ENCODE measurements at regions not wholly inside any gene's neighbourhood (a gene's known extent, or its start where the extent isn't known, plus 50 kb on each side); places are given as distances from the start of the nearest gene placed in this dataset.

DNA sequence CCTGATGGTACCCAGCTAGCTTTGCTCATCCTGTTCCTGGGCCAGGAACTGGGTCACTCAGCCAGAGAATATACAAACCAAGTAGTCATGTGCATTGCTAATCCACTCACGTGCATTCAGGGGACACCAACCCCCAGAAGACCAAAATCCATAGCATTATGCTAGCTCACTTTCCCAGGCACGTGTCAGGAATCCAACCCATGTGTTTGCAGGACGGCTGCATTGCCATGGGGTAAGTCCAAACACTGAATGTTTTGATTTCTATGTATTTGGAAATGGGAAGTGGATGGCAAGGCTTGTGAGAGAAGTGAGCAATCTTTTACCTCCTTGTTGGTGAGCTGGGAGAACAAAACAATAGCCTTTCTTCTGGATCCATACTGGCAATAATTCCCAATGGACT, 87.1 kb upstream of the FOXN3 start:
- H3K27ac ChIP-seq = no peak overlapping the region
- no peak overlapping the region for H3K4me3 ChIP-seq

DNA sequence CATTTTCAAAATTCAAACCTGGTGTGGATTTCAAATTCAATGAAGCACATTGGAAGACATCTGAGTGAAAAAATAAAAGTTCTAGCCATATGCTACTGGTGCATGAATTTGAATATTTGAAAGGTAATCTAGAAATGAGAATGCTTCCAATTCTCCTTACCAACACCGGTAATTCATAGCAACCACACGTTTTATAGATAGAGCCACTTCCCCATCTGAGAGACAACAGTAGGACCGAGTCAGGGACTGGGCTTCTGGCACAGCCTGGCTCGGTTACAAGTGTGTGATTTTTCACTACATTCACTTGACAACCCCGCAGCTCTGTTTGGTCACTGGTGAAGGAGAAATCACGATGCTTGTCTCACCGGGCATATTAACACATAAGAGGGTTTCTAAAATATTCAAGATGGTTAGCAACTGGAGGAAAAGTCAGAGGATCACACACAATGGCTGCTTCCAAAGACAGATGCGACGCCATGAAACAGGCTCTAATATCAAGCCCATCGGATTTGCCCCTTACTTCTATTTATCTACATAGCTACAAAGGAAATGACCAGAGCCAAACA, 86.5 kb upstream of the FOXN3 start:
- Histone ChIP-seq H3K4me1 (peaks cover 6% of the 10 kb centered on the region), H3K36me3 (ENCODE audit: low read depth, missing control alignments) (no peaks in the 10 kb centered on the region), H3K27ac (no peak overlapping the region), H3K27me3 (no peaks in the 10 kb centered on the region), H3K4me3 (no peak overlapping the region), H3K9me3 (no peaks in the 10 kb centered on the region)
- TF ChIP-seq POLR2A (IDR thresholded peaks at IDR 0.05) (no peak), CTCF (IDR thresholded peaks at IDR 0.05) (no peak)
- intact Hi-C loops (cut with DNase I; ENCODE audit: low total_unique reads) = no loop called here
- no peak for DNase-seq
- 90% methylated on average over 10 of the region's 10 CpGs for whole genome bisulfite sequencing, 2 donors

More for the DNA sequence above, 87.1 kb upstream of the FOXN3 start:
- no peak for TF ChIP-seq POLR2A (IDR thresholded peaks at IDR 0.05)
- TF ChIP-seq CTCF (IDR thresholded peaks at IDR 0.05) = no peak
- no peaks in the 10 kb centered on the region for H3K27me3 ChIP-seq
- no peak for DNase-seq
- 80 to 84% methylated on average over 3 of the region's 3 CpGs for WGBS, 2 donors
- intact Hi-C loops (cut with DNase I; ENCODE audit: low total_unique reads) = no loop called here
- H3K4me1 ChIP-seq = peaks cover 6% of the 10 kb centered on the region
- H3K9me3 ChIP-seq = no peaks in the 10 kb centered on the region
- no peaks in the 10 kb centered on the region for H3K36me3 ChIP-seq (ENCODE audit: low read depth, missing control alignments)

DNA sequence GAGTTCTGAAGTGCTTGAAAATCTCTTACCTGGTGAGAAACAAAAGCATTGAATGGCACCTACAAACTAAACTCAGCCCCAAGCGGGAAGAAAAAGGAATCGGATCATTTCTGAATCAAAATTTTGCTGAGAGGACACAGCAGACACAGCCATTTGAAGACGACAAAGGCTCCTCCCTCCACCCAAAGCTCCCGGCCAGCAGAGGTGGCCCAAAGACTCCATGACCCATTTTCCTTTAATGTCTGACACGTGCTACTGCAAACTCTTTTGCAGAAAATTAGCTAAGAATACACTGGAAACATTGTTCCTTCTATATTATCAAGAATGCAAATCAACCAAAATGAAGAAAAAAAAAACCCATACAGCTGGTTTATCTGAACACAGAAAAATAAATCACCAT, 85.9 kb upstream of the FOXN3 start:
- no peak for TF ChIP-seq POLR2A (IDR thresholded peaks at IDR 0.05)
- no peak for TF ChIP-seq CTCF (IDR thresholded peaks at IDR 0.05)
- Histone ChIP-seq H3K9me3 (no peaks in the 10 kb centered on the region), H3K36me3 (ENCODE audit: low read depth, missing control alignments) (no peaks in the 10 kb centered on the region), H3K4me1 (peaks cover 6% of the 10 kb centered on the region), H3K27me3 (no peaks in the 10 kb centered on the region), H3K27ac (no peak overlapping the region), H3K4me3 (no peak overlapping the region)
- DNase-seq = no peak
- intact Hi-C loops (cut with DNase I; ENCODE audit: low total_unique reads) = no loop called here
- WGBS, 2 donors = 61 to 67% methylated on average over 5 of the region's 5 CpGs

DNA sequence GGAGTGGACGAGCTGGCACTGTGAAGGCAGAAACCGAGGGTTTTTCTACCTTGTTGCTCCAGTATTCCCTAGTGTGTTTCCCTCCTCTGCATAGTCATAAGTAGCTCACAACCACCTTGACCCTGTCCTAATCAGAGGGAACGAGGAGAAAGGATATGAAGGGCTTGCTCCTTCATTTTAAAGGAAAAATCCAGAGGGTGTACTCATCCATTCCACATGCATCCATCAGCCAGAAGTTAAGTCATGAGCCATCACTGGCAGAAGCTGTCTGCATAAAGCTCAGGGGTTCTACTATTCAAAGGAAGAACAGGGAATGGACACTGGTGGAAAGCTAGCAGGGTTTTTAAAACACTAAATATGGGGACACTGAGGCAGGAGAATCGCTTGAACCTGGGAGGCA, 84.3 kb upstream of the FOXN3 start:
- WGBS, 2 donors = 92 to 96% methylated on average over 4 of the region's 4 CpGs
- no peak overlapping the region for H3K27ac ChIP-seq
- intact Hi-C loops (cut with DNase I; ENCODE audit: low total_unique reads) = no loop called here
- no peaks in the 10 kb centered on the region for H3K27me3 ChIP-seq
- H3K4me1 ChIP-seq = peaks cover 6% of the 10 kb centered on the region
- H3K4me3 ChIP-seq = no peak overlapping the region
- no peaks in the 10 kb centered on the region for H3K36me3 ChIP-seq (ENCODE audit: low read depth, missing control alignments)
- TF ChIP-seq CTCF (IDR thresholded peaks at IDR 0.05) (no peak), POLR2A (IDR thresholded peaks at IDR 0.05) (no peak)
- DNase-seq = no peak
- H3K9me3 ChIP-seq = no peaks in the 10 kb centered on the region

- H3K27me3 ChIP-seq = no peaks in the 10 kb centered on the region
- peaks cover 6% of the 10 kb centered on the region for H3K4me1 ChIP-seq
- no peak overlapping the region for H3K27ac ChIP-seq
- DNase-seq = no peak
- intact Hi-C loops (cut with DNase I; ENCODE audit: low total_unique reads) = no loop called here
- H3K9me3 ChIP-seq = no peaks in the 10 kb centered on the region
- TF ChIP-seq POLR2A (IDR thresholded peaks at IDR 0.05) (no peak), CTCF (IDR thresholded peaks at IDR 0.05) (no peak)
- no peaks in the 10 kb centered on the region for H3K36me3 ChIP-seq (ENCODE audit: low read depth, missing control alignments)
- WGBS, 2 donors = 90 to 96% methylated on average over 3 of the region's 3 CpGs
- H3K4me3 ChIP-seq = no peak overlapping the region
Observed at GRCh38 chr14:89500303-89500702, 83.3 kb upstream of the FOXN3 start.
